ENCODE measurements at regions not wholly inside any gene's neighbourhood (a gene's known extent, or its start where the extent isn't known, plus 50 kb on each side); places are given as distances from the start of the nearest gene placed in this dataset.
A peak's percentile ranks its signal among the peaks of the same experiment; 100 is the strongest.

GRCh38 chr6:19034986-19035385 is 647.8 kb downstream of the RNF144B start:
- Histone ChIP-seq H3K27me3 (ENCODE audit: control insufficient read depth in 3 of 3, insufficient read depth in 3 of 3, low read length in 3 of 3) (no peaks in the 10 kb centered on the region), H3K9me3 (ENCODE audit: control insufficient read depth in 2 of 2, insufficient read depth in 1 of 2, low read depth in 1 of 2, low read length in 1 of 2) (no peaks in the 10 kb centered on the region), H3K4me3 (ENCODE audit: low read depth in 1 of 3, low read length in 3 of 3) (no peak overlapping the region), H3K27ac (ENCODE audit: low read depth in 1 of 3, low read length in 2 of 3) (peak overlapping the region in 1 of 3 donors; percentile 41), H3K36me3 (ENCODE audit: control insufficient read depth in 3 of 3, insufficient read depth in 2 of 3, low read depth in 1 of 3, low read length in 3 of 3) (no peaks in the 10 kb centered on the region), H3K4me1 (ENCODE audit: control insufficient read depth in 3 of 3, insufficient read depth in 2 of 3, low read depth in 1 of 3, low read length in 2 of 3) (no peaks in the 10 kb centered on the region)
- FAIRE-seq = no peak
- DNase-seq = no peak
- WGBS, 3 donors = 46 to 54% (median 49%) methylated on average over 2 of the region's 2 CpGs

GRCh38 chr6:19035461-19036195 is 648.5 kb downstream of the RNF144B start:
- FAIRE-seq (no peak), DNase-seq (no peak)
- Histone ChIP-seq H3K4me1 (ENCODE audit: control insufficient read depth in 3 of 3, insufficient read depth in 2 of 3, low read depth in 1 of 3, low read length in 2 of 3) (peaks cover 0 to 3% (median 0%) of the 10 kb centered on the region in 3 donors), H3K27me3 (ENCODE audit: control insufficient read depth in 3 of 3, insufficient read depth in 3 of 3, low read length in 3 of 3) (no peaks in the 10 kb centered on the region), H3K36me3 (ENCODE audit: control insufficient read depth in 3 of 3, insufficient read depth in 2 of 3, low read depth in 1 of 3, low read length in 3 of 3) (no peaks in the 10 kb centered on the region), H3K27ac (ENCODE audit: low read depth in 1 of 3, low read length in 2 of 3) (peak overlapping the region in 1 of 3 donors; percentile 41), H3K4me3 (ENCODE audit: low read depth in 1 of 3, low read length in 3 of 3) (no peak overlapping the region), H3K9me3 (ENCODE audit: control insufficient read depth in 2 of 2, insufficient read depth in 1 of 2, low read depth in 1 of 2, low read length in 1 of 2) (no peaks in the 10 kb centered on the region)
- 54 to 60% (median 55%) methylated on average over 7 of the region's 7 CpGs for WGBS, 3 donors

GRCh38 chr6:19036196-19036555 is 649.0 kb downstream of the RNF144B start:
- no peaks in the 10 kb centered on the region for H3K27me3 ChIP-seq (ENCODE audit: control insufficient read depth in 3 of 3, insufficient read depth in 3 of 3, low read length in 3 of 3)
- FAIRE-seq = no peak
- no peak overlapping the region for H3K4me3 ChIP-seq (ENCODE audit: low read depth in 1 of 3, low read length in 3 of 3)
- no peaks in the 10 kb centered on the region for H3K36me3 ChIP-seq (ENCODE audit: control insufficient read depth in 3 of 3, insufficient read depth in 2 of 3, low read depth in 1 of 3, low read length in 3 of 3)
- no peak for DNase-seq
- no peak overlapping the region for H3K27ac ChIP-seq (ENCODE audit: low read depth in 1 of 3, low read length in 2 of 3)
- no peaks in the 10 kb centered on the region for H3K9me3 ChIP-seq (ENCODE audit: control insufficient read depth in 2 of 2, insufficient read depth in 1 of 2, low read depth in 1 of 2, low read length in 1 of 2)
- WGBS, 3 donors = 79 to 89% (median 80%) methylated on average over 2 of the region's 2 CpGs
- H3K4me1 ChIP-seq (ENCODE audit: control insufficient read depth in 3 of 3, insufficient read depth in 2 of 3, low read depth in 1 of 3, low read length in 2 of 3) = peaks cover 0 to 3% (median 0%) of the 10 kb centered on the region in 3 donors

- Histone ChIP-seq H3K4me1 (ENCODE audit: control insufficient read depth in 3 of 3, insufficient read depth in 2 of 3, low read depth in 1 of 3, low read length in 2 of 3) (peaks cover 0 to 3% (median 0%) of the 10 kb centered on the region in 3 donors), H3K36me3 (ENCODE audit: control insufficient read depth in 3 of 3, insufficient read depth in 2 of 3, low read depth in 1 of 3, low read length in 3 of 3) (no peaks in the 10 kb centered on the region), H3K4me3 (ENCODE audit: low read depth in 1 of 3, low read length in 3 of 3) (no peak overlapping the region), H3K27ac (ENCODE audit: low read depth in 1 of 3, low read length in 2 of 3) (no peak overlapping the region), H3K9me3 (ENCODE audit: control insufficient read depth in 2 of 2, insufficient read depth in 1 of 2, low read depth in 1 of 2, low read length in 1 of 2) (no peaks in the 10 kb centered on the region), H3K27me3 (ENCODE audit: control insufficient read depth in 3 of 3, insufficient read depth in 3 of 3, low read length in 3 of 3) (no peaks in the 10 kb centered on the region)
- DNase-seq (no peak), FAIRE-seq (no peak)
- 91 to 92% (median 92%) methylated on average over 4 of the region's 4 CpGs for WGBS, 3 donors
Observed at GRCh38 chr6:19037607-19038006, 650.5 kb downstream of the RNF144B start.

- Histone ChIP-seq H3K27me3 (ENCODE audit: control insufficient read depth in 3 of 3, insufficient read depth in 3 of 3, low read length in 3 of 3) (no peaks in the 10 kb centered on the region), H3K36me3 (ENCODE audit: control insufficient read depth in 3 of 3, insufficient read depth in 2 of 3, low read depth in 1 of 3, low read length in 3 of 3) (no peaks in the 10 kb centered on the region), H3K4me3 (ENCODE audit: low read depth in 1 of 3, low read length in 3 of 3) (no peak overlapping the region), H3K9me3 (ENCODE audit: control insufficient read depth in 2 of 2, insufficient read depth in 1 of 2, low read depth in 1 of 2, low read length in 1 of 2) (no peaks in the 10 kb centered on the region), H3K4me1 (ENCODE audit: control insufficient read depth in 3 of 3, insufficient read depth in 2 of 3, low read depth in 1 of 3, low read length in 2 of 3) (peaks cover 0 to 3% (median 0%) of the 10 kb centered on the region in 3 donors), H3K27ac (ENCODE audit: low read depth in 1 of 3, low read length in 2 of 3) (no peak overlapping the region)
- DNase-seq (no peak), FAIRE-seq (no peak)
Observed at GRCh38 chr6:19039287-19039686, 652.1 kb downstream of the RNF144B start.

- Histone ChIP-seq H3K4me1 (ENCODE audit: control insufficient read depth in 3 of 3, insufficient read depth in 2 of 3, low read depth in 1 of 3, low read length in 2 of 3) (peaks cover 0 to 3% (median 0%) of the 10 kb centered on the region in 3 donors), H3K27me3 (ENCODE audit: control insufficient read depth in 3 of 3, insufficient read depth in 3 of 3, low read length in 3 of 3) (no peaks in the 10 kb centered on the region), H3K4me3 (ENCODE audit: low read depth in 1 of 3, low read length in 3 of 3) (no peak overlapping the region), H3K27ac (ENCODE audit: low read depth in 1 of 3, low read length in 2 of 3) (no peak overlapping the region), H3K36me3 (ENCODE audit: control insufficient read depth in 3 of 3, insufficient read depth in 2 of 3, low read depth in 1 of 3, low read length in 3 of 3) (no peaks in the 10 kb centered on the region), H3K9me3 (ENCODE audit: control insufficient read depth in 2 of 2, insufficient read depth in 1 of 2, low read depth in 1 of 2, low read length in 1 of 2) (no peaks in the 10 kb centered on the region)
- WGBS, 3 donors = 70 to 88% (median 82%) methylated on average over 6 of the region's 6 CpGs
- FAIRE-seq = no peak
- no peak for DNase-seq
Observed at GRCh38 chr6:19041906-19042305, 654.8 kb downstream of the RNF144B start.

- H3K4me1 ChIP-seq (ENCODE audit: control insufficient read depth in 3 of 3, insufficient read depth in 2 of 3, low read depth in 1 of 3, low read length in 2 of 3) = peaks cover 0 to 3% (median 0%) of the 10 kb centered on the region in 3 donors
- no peaks in the 10 kb centered on the region for H3K9me3 ChIP-seq (ENCODE audit: control insufficient read depth in 2 of 2, insufficient read depth in 1 of 2, low read depth in 1 of 2, low read length in 1 of 2)
- DNase-seq = no peak
- no peak overlapping the region for H3K27ac ChIP-seq (ENCODE audit: low read depth in 1 of 3, low read length in 2 of 3)
- FAIRE-seq = no peak
- no peaks in the 10 kb centered on the region for H3K36me3 ChIP-seq (ENCODE audit: control insufficient read depth in 3 of 3, insufficient read depth in 2 of 3, low read depth in 1 of 3, low read length in 3 of 3)
- 71 to 86% (median 79%) methylated on average over 5 of the region's 5 CpGs for WGBS, 3 donors
- no peaks in the 10 kb centered on the region for H3K27me3 ChIP-seq (ENCODE audit: control insufficient read depth in 3 of 3, insufficient read depth in 3 of 3, low read length in 3 of 3)
- H3K4me3 ChIP-seq (ENCODE audit: low read depth in 1 of 3, low read length in 3 of 3) = no peak overlapping the region
Observed at GRCh38 chr6:19042420-19042819, 655.3 kb downstream of the RNF144B start.

- no peak overlapping the region for H3K27ac ChIP-seq (ENCODE audit: low read depth in 1 of 3, low read length in 2 of 3)
- WGBS, 3 donors = 89 to 96% (median 90%) methylated on average over 3 of the region's 3 CpGs
- no peaks in the 10 kb centered on the region for H3K4me1 ChIP-seq (ENCODE audit: control insufficient read depth in 3 of 3, insufficient read depth in 2 of 3, low read depth in 1 of 3, low read length in 2 of 3)
- FAIRE-seq (no peak), DNase-seq (no peak)
- H3K36me3 ChIP-seq (ENCODE audit: control insufficient read depth in 3 of 3, insufficient read depth in 2 of 3, low read depth in 1 of 3, low read length in 3 of 3) = no peaks in the 10 kb centered on the region
- H3K9me3 ChIP-seq (ENCODE audit: control insufficient read depth in 2 of 2, insufficient read depth in 1 of 2, low read depth in 1 of 2, low read length in 1 of 2) = no peaks in the 10 kb centered on the region
- no peak overlapping the region for H3K4me3 ChIP-seq (ENCODE audit: low read depth in 1 of 3, low read length in 3 of 3)
- H3K27me3 ChIP-seq (ENCODE audit: control insufficient read depth in 3 of 3, insufficient read depth in 3 of 3, low read length in 3 of 3) = no peaks in the 10 kb centered on the region
Observed at GRCh38 chr6:19050765-19051164, 663.6 kb downstream of the RNF144B start.

GRCh38 chr6:19052219-19052618 is 665.1 kb downstream of the RNF144B start:
- WGBS, 3 donors = 41 to 60% (median 55%) methylated on average over 1 of the region's 1 CpG
- Histone ChIP-seq H3K4me3 (ENCODE audit: low read depth in 1 of 3, low read length in 3 of 3) (no peak overlapping the region), H3K4me1 (ENCODE audit: control insufficient read depth in 3 of 3, insufficient read depth in 2 of 3, low read depth in 1 of 3, low read length in 2 of 3) (no peaks in the 10 kb centered on the region), H3K36me3 (ENCODE audit: control insufficient read depth in 3 of 3, insufficient read depth in 2 of 3, low read depth in 1 of 3, low read length in 3 of 3) (no peaks in the 10 kb centered on the region), H3K9me3 (ENCODE audit: control insufficient read depth in 2 of 2, insufficient read depth in 1 of 2, low read depth in 1 of 2, low read length in 1 of 2) (no peaks in the 10 kb centered on the region), H3K27me3 (ENCODE audit: control insufficient read depth in 3 of 3, insufficient read depth in 3 of 3, low read length in 3 of 3) (no peaks in the 10 kb centered on the region), H3K27ac (ENCODE audit: low read depth in 1 of 3, low read length in 2 of 3) (no peak overlapping the region)
- DNase-seq = no peak
- FAIRE-seq = no peak

All from small intestine (tissue), 7 donors.